Esophagus (tissue), 2 donors: ENCODE measurements at regions not wholly inside any gene's neighbourhood (a gene's known extent, or its start where the extent isn't known, plus 50 kb on each side); places are given as distances from the start of the nearest gene placed in this dataset.
"Not testable (repeated sequence)": the region's sequence is repeated elsewhere in the genome, so short reads cannot be mapped to it uniquely, and the experiment has no call there.

Experiments used
- H3K27ac ChIP-seq, 2 donors: one replicate each; pipeline ENCODE4 v1.5.1; 2013; ENCODE audit warnings: low read depth in 2 of 2, mild to moderate bottlenecking in 2 of 2, inconsistent platforms in 1 of 2, low read length in 1 of 2, moderate library complexity in 1 of 2
- H3K27me3 ChIP-seq, 2 donors: one replicate each; pipeline ENCODE4 v1.6.1; 2013; ENCODE audit warnings: low read length in 2 of 2, control low read depth in 1 of 2, mild to moderate bottlenecking in 1 of 2; ENCODE audit not compliant: insufficient read depth in 2 of 2, control insufficient read depth in 1 of 2
- H3K36me3 ChIP-seq, 2 donors: one replicate each; pipeline ENCODE4 v1.6.1; 2013; ENCODE audit warnings: low read length in 1 of 2; ENCODE audit not compliant: control insufficient read depth in 2 of 2, insufficient read depth in 2 of 2
- H3K4me1 ChIP-seq, 2 donors: one replicate each; pipeline ENCODE4 v1.6.1; 2013; ENCODE audit warnings: low read length in 1 of 2; ENCODE audit not compliant: control insufficient read depth in 2 of 2, insufficient read depth in 2 of 2
- H3K4me3 ChIP-seq, 2 donors: one replicate each; pipeline ENCODE4 v1.5.1; 2013; ENCODE audit warnings: low read length in 2 of 2, mild to moderate bottlenecking in 2 of 2, low read depth in 1 of 2, moderate library complexity in 1 of 2
- H3K9me3 ChIP-seq, 2 donors: one replicate each; pipeline ENCODE4 v1.6.1; 2013; ENCODE audit warnings: mild to moderate bottlenecking in 2 of 2, low read depth in 1 of 2, low read length in 1 of 2, moderate library complexity in 1 of 2; ENCODE audit not compliant: control insufficient read depth in 2 of 2, insufficient read depth in 1 of 2
- WGBS, 2 donors: extraction: QIAGEN DNeasy Blood & Tissue Kit; methylation state at CpG; one replicate each; pipeline ENCODE4 v1.1.7; 2013; 5-methylcytosine and 5-hydroxymethylcytosine counted together
- donor health status: healthy with polysubstance abuse.
- donor health status: Bipolar disorder and iron deficiency.

- H3K27me3 ChIP-seq, H3K9me3 ChIP-seq, H3K36me3 ChIP-seq, H3K27ac ChIP-seq, H3K4me3 ChIP-seq, H3K4me1 ChIP-seq: not testable (repeated sequence)
- 52 to 62% methylated on average over 4 to 28 of the region's 40 CpGs for WGBS, 2 donors
These were observed 572.8 kb downstream of the TUBA3C start for GRCh38 chr13:18608851-18609250.

- H3K4me3 ChIP-seq, H3K4me1 ChIP-seq, H3K27me3 ChIP-seq, H3K36me3 ChIP-seq, H3K27ac ChIP-seq: not testable (repeated sequence)
- WGBS, 2 donors = 66 to 71% methylated on average over 16 to 23 of the region's 24 CpGs
- H3K9me3 ChIP-seq = peaks cover 0 to 11% of the 10 kb centered on the region in 2 donors
These were observed 581.3 kb downstream of the TUBA3C start for GRCh38 chr13:18600366-18600765.

GRCh38 chr13:18599791-18600211 lies 581.8 kb downstream of the TUBA3C start:
- H3K27ac ChIP-seq, H3K27me3 ChIP-seq, H3K4me1 ChIP-seq, H3K36me3 ChIP-seq, H3K4me3 ChIP-seq: not testable (repeated sequence)
- WGBS, 2 donors = 53 to 54% methylated on average over 21 to 25 of the region's 25 CpGs
- H3K9me3 ChIP-seq = peaks cover 0 to 11% of the 10 kb centered on the region in 2 donors

GRCh38 chr13:18598543-18598942 lies 583.1 kb downstream of the TUBA3C start:
- H3K27me3 ChIP-seq, H3K4me1 ChIP-seq, H3K36me3 ChIP-seq, H3K4me3 ChIP-seq, H3K27ac ChIP-seq: not testable (repeated sequence)
- H3K9me3 ChIP-seq = peaks cover 0 to 11% of the 10 kb centered on the region in 2 donors
- WGBS, 2 donors = 66 to 72% methylated on average over 19 to 24 of the region's 24 CpGs

GRCh38 chr13:18597940-18598339 lies 583.7 kb downstream of the TUBA3C start:
- not testable (repeated sequence) for H3K27ac ChIP-seq, H3K27me3 ChIP-seq
- H3K9me3 ChIP-seq = peaks cover 0 to 11% of the 10 kb centered on the region in 2 donors

GRCh38 chr13:18577103-18577502 lies 604.5 kb downstream of the TUBA3C start:
- not testable (repeated sequence) for H3K4me1 ChIP-seq, H3K27me3 ChIP-seq, H3K27ac ChIP-seq, H3K4me3 ChIP-seq, H3K9me3 ChIP-seq, H3K36me3 ChIP-seq
- no CpG with 5 or more reads among the region's 1 CpG for WGBS, 2 donors

More at GRCh38 chr13:18597940-18598339, 583.7 kb downstream of the TUBA3C start:
- WGBS, 2 donors = 79% methylated on average over 11 to 14 of the region's 14 CpGs
- not testable (repeated sequence) for H3K4me1 ChIP-seq, H3K36me3 ChIP-seq, H3K4me3 ChIP-seq

GRCh38 chr13:18567890-18568289 lies 613.7 kb downstream of the TUBA3C start:
- not testable (repeated sequence) for H3K27me3 ChIP-seq, H3K27ac ChIP-seq, H3K9me3 ChIP-seq, H3K36me3 ChIP-seq, H3K4me1 ChIP-seq, H3K4me3 ChIP-seq
- 82 to 83% methylated on average over 24 to 30 of the region's 30 CpGs for WGBS, 2 donors
